AG09319 (cell line): ENCODE measurements at regions not wholly inside any gene's neighbourhood (a gene's known extent, or its start where the extent isn't known, plus 50 kb on each side); places are given as distances from the start of the nearest gene placed in this dataset.
A peak's percentile ranks its signal among the peaks of the same experiment; 100 is the strongest.

Experiments
- DNase-seq: peaks from one replicate; pipeline ENCODE4 v3.0.0-alpha.2; 2010; ENCODE audit warnings: low read depth; ENCODE audit errors: extremely low read depth
- TF ChIP-seq, protein P1 (sequence below): IDR thresholded peaks from 2 replicates; pipeline ENCODE4 v1.5.1; 2011; ENCODE audit warnings: low read depth, mild to moderate bottlenecking, inconsistent platforms, low read length, moderate library complexity

DNA sequence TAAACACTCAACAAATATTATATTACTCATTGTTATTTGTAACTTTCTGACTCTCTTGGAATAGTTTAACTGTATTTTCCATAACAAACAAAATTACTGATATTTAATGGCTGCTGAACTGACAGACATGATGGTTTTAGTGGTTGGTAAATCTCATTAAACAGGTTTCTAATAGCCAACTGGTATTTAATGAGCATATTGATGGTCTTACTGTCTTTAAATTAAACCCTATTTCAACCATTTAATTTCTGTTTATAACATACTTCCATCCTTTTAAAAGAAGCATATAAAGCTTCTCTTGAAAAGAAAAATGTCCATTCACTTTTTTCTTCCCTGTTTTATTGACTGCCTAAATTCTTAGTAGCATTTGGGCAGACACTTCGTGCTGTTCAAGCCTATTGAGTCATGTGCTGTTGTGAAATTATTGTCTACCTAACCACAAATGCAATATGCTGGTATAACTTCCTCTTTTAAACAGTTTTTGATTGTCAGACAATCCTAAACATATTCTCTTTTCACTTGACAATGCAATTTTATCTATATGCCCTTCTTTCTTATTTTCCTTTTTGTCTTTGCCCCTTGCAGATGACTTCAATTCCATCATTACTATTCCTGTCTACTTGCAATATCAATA is 163.9 kb upstream of the SLC7A11 start:
- peak; percentile 12 for DNase-seq
- TF ChIP-seq, protein P1, sequence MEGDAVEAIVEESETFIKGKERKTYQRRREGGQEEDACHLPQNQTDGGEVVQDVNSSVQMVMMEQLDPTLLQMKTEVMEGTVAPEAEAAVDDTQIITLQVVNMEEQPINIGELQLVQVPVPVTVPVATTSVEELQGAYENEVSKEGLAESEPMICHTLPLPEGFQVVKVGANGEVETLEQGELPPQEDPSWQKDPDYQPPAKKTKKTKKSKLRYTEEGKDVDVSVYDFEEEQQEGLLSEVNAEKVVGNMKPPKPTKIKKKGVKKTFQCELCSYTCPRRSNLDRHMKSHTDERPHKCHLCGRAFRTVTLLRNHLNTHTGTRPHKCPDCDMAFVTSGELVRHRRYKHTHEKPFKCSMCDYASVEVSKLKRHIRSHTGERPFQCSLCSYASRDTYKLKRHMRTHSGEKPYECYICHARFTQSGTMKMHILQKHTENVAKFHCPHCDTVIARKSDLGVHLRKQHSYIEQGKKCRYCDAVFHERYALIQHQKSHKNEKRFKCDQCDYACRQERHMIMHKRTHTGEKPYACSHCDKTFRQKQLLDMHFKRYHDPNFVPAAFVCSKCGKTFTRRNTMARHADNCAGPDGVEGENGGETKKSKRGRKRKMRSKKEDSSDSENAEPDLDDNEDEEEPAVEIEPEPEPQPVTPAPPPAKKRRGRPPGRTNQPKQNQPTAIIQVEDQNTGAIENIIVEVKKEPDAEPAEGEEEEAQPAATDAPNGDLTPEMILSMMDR, result no peak

DNA sequence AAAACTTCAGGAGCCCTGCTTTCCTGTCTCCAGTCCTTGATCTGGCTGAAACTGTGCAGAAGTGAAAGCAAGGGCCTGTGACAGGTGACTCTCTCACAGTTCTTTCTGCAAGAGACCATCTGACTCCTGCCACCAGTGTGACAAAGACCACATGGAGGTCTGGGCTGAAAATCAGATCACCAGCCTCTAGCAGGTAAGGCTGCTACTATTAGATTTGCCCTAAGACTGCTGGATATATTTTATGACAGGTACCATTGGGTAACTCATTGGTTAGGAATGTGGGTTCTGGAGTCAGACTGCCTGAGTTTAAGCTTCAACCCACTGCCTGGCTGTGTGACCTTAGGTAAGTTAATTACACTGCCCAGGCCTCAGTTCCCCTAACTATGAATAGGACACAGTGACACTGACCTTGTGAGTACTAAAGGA is 163.3 kb upstream of the SLC7A11 start:
- no peak for DNase-seq
- TF ChIP-seq, protein P1, result no peak

DNA sequence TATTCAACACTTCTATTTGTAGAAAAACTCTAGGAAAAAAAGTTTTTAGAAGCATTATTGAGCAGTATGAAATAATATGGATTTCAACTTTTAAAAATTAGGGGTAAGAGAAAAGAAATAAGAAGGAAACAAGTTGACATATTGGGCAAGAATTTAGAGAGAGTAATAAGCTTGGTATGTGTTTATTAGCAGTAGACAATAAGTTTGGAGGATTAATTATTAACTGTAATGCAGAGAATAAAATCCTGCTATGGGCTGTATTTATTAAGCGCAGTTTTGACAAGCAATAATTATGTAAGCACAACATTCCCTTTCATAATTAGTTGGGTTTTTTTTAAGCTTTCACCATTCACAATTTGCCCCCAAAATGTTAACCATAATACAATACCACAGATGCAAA is 162.7 kb upstream of the SLC7A11 start:
- DNase-seq, result no peak

GRCh38 chr4:138404251-138404650 is 162.1 kb upstream of the SLC7A11 start:
- TF ChIP-seq, protein P1, result no peak
- DNase-seq, result no peak

More for the DNA sequence above, 162.7 kb upstream of the SLC7A11 start:
- TF ChIP-seq, protein P1, result no peak

DNA sequence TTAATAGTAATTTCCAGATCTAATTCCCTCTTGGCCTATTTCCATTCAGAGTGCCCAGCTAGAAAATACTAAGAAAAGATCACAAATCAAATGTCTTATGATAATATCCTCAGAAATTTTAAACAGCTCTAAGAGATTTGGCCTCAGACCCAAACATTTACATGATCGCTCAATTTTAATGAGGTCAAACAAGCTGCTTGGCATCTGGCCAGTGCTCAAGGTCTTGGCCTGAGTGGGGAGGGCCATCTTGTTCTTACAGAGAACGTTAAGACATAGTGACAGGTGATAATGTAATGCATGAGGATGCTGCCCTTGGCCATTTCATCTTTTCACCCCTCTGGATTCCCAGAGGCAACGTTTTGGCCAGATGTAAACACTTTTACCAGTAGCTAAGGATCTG is 159.2 kb upstream of the SLC7A11 start:
- TF ChIP-seq, protein P1, result no peak
- no peak for DNase-seq

DNA sequence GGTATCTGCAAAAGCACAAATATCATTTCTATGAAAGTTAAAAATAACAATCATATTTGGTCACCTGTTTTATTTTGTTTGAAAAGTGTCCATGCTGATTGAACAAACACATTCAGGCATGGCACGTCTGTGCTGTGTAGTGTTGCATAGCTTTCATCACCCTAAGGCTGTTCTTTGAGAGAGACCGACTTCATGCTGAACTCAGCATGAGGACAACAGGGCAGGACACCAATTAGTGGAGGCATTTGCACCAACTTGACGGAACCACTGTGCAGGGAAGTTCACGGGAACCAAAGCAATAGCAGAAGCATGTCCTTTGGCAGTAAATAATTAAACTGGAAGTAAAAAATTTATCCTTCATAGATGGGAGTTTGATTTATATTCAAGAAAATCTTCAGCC is 158.4 kb upstream of the SLC7A11 start:
- no peak for DNase-seq
- TF ChIP-seq, protein P1, result no peak

- DNase-seq, result no peak
- TF ChIP-seq, protein P1, result no peak
Measured at GRCh38 chr4:138400066-138400465, 157.9 kb upstream of the SLC7A11 start.
